ENCODE measurements at regions not wholly inside any gene's neighbourhood (a gene's known extent, or its start where the extent isn't known, plus 50 kb on each side); places are given as distances from the start of the nearest gene placed in this dataset.

DNA sequence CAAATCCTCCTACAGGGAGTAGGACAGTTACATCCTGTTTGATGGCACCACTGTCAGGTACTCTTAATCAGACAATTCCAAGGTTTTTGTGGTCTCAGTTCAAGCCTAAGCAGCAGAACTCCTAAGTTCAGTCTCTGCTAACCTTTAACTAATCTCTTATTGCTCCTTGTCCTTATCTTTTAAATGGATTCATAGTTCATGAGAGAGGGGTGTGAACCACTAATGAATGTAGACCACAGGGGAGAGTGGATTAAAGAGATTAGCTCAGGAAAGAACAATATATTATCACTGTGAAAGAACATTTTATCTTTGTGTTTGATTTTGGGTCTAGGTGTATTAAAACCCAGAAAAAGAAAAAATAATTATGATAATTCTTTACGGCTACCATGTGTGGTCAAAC is 168.9 kb downstream of the DCK start:
- DNase-seq = no peak

DNA sequence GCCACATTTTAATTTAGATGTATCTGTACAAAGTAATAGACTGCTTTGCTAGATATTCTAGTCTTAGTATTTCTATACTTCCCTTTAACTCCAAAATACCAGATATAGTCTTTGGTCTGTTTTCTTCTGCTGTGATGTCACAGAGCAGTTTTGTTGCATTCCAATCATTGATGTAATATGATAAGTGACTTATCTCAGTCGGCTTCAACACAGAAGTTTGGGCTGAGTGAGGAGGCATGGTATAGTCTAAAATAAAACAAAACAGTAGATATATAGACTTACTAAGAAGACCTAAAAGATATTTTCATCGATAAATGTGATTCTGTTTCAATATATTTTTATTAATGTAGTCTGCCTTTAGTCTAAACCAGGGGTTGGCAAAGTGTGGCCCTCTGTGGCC is 169.9 kb downstream of the DCK start:
- DNase-seq = no peak

DNA sequence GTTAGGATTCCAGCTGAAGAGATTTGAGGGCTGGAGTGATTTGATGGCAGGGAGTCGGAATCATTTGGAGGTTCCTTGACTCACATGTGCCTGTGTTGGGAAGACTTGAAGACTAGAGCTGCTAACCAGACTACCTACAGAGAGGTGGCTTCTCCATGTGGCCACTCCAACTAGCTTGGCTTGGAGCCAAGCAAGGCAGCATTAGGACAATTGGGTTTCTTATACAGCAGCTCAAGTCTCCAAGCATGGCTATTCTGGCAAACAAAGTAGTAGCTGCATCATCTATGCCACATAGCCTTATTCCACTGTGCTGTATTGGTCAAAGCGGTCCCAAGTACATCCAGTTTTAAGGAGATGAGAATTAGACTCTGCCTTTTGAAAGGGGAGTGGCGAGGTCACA is 171.7 kb upstream of the SLC4A4 start:
- no peak for DNase-seq

DNA sequence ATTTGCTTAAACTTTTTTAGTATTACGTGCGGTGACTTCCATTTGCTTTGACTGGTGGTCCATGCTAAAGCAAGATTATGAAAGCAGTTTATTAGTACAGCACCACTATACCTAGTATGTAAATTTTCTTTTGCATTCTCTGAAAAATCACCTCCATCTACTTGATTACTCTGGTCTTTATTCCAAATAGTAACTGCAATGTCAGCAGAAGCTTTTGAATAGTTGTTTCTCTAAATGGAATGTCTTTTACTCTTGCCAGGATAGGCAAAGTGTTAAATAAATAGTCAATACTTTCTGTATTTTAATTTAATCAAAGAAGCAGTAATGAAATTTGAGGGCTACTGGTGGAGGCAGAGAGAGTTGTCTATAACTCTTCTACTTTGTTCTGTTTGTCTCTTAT is 167.2 kb upstream of the SLC4A4 start:
- DNase-seq = no peak

DNA sequence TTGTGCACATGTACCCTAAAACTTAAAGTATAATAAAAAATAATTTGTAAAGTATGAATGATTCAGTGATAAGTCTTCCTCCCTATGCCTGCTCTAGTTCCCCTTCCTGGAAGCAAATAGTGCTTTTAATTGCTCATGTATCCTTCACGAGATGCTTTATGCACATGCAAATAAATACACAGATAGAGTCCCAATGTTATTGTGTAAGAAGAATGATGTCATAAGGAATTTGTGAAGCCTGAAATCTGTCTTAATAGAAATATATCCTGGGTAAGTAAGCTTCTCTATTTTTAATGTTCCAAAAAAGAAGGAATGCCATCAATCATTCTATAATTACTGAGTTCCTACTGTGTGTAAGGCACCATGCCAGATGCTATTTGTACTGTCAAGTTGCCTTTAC is 157.5 kb upstream of the SLC4A4 start:
- DNase-seq = no peak

DNA sequence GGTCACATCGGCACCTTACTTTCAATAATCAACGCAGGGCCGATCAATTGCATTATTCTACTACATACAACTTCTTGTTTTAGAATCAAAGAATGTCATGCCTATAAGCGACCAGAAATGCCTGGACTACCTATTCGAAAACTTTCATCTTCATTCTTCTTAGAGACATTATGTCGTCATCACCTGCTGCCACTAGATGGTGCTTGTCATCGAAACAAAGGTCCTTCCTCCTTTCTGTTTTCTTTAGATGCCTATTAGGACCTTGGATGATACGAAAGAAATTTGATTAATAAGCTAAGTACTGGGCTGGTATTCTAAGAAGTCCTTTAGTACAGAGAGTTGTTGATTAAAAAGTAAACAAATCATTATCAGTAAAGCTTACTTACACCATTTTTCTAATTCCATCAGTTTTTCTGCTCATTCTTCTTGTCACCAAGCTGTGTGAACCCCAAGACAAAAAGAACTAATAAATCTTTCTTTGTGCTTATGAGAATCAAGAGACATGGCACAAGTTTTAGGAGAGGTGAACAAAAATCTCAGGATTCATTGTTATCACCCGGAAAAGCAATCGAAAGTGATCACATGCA is 154.5 kb upstream of the SLC4A4 start:
- DNase-seq = peak in 2 of 5 experiments; percentile 37 to 56

GRCh38 chr4:71185037-71185436 is 153.8 kb upstream of the SLC4A4 start:
- no peak for DNase-seq

DNA sequence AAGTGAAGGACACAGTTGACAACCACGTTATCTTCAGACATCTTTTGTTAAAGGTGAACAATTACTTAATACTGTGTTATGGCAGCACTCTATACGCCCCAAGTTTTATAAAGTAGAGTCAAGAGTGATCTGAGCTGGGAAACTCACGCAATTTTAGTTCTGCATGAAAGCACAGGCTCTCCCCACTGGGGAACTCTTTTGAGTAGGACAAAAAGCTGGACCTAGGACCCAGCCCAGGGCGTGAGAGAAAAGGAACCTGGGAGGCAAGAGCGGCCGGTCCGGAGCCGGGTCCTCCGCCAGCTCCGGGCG is 152.6 kb upstream of the SLC4A4 start:
- DNase-seq = no peak

DNA sequence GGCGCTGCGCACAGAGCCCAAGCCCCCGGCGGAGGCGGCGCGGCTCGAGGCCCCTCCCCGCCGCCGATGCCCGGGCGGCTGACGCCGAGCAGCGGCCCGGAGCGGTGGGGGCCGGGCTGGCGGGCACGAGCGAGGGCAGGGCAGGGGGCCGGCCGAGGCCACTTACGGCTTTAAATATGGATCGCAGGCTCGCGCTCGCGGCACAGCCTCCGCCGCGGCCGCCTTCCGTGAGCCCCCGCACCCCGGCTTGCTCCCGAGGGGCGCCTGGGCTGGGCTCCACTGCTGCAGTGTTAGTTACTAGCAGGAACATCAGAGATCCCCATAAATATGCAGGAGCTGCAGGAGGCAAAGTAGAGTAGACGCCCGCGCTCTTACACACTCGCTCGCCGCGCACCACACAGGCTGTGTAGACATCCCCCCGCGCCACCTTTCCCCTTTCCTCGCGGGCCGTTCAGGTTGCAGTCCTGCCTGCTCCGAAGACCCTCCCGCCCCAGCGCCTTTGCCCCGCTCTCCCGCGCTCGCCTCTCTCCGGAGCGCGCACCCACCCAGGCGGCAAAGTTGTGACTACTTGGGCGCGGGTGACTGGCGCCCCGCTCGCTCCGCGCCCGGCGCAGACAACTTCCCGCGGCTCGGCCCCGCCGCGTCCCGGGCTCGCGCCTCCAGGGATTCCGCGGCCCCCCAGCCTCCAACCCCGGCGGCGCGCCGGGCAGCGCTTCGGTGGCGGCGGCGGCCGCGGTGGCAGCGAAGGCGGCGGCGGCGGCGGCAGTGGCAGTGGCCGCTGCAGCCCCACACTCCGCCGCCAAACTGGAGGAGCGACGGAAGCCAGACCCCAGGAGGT is 152.0 kb upstream of the SLC4A4 start:
- peak in 2 of 5 experiments; percentile 19 to 50 for DNase-seq

- peak in 1 of 5 experiments; percentile 11 for DNase-seq
Observed at GRCh38 chr4:71187404-71188155, 151.2 kb upstream of the SLC4A4 start.

DNA sequence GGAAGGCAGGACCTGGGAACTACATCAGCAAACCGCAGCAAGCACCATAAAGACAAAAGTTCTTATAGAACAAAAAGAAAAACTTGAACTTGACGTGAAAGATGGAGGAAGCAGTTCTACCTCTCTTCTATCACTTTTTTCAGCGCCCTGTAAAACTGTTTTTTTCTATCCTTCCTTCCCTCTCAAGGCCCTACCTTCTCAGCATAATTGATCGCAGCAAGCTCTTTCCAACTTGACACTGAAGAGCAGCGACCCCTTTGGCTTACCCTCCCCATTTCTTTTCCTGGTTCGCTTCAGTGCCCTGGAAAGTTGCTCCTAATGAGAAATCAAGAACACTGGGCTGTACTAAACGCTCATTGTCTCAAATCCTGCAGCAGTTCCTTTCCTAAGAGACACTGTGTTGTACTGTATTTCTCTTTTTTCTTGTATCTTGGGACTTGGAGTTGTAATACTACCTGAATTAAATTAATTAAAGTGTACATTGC is 150.6 kb upstream of the SLC4A4 start:
- DNase-seq = peak in 1 of 5 experiments; percentile 3

GRCh38 chr4:71188951-71189350 is 149.9 kb upstream of the SLC4A4 start:
- DNase-seq = no peak

DNA sequence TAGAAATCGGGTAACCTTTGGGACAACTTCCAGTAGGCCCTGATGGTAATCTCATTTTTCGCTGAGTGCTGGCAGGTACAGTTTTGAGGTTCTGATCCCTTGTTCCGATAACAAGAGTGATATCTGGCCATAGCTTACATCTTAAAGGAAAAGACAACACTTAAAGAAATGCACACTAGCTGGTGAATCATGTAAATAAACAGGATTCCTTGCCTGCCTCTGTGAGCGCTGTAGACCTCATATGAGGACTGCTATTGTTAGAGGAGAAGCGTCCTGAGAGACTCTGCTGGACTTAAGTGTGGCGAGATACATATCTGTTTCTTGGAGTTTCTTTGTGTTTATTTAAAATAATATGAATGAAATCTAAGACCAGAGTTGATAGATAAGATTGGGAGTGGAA is 149.3 kb upstream of the SLC4A4 start:
- DNase-seq = no peak

DNA sequence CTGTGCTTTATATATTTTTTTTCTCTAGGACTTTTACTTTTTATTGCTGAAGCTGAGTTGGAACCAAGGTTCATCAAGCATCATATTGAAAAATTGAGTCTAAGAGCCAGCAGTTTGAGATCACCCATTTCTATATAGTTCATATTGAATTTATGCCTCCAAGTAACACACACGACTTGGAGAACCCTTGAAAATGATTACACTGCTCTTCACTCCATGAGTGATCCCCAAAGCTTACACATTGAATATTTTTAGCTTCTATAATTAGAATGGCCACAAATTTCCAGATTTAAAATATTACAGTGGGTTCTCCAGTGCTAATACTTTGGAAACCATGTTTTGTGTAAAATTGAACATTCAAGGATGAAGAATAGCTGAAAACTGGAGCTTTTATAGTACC is 144.4 kb upstream of the SLC4A4 start:
- DNase-seq = no peak

DNA sequence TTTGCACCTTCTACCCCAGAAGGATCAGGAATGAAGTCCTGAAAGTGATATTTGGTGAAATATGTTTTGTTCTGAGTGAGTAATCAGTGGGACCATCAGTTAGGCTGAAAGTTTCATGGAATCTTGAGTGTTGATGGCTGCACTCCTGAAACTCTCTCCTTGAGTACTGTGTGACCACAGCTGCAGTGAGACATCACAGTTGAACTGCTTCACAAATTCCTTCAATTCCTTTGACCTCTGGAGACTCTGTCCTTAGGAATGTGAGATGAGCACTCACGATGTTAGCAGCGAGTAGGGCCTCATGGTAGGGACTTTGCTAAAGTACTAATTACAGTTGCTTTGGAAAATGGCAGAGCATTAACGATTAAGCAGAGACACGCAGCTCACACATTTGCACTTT is 142.9 kb upstream of the SLC4A4 start:
- no peak for DNase-seq

- DNase-seq = peak in 2 of 5 experiments; percentile 34 to 51
Observed at GRCh38 chr4:71198958-71199357, 139.9 kb upstream of the SLC4A4 start.

DNA sequence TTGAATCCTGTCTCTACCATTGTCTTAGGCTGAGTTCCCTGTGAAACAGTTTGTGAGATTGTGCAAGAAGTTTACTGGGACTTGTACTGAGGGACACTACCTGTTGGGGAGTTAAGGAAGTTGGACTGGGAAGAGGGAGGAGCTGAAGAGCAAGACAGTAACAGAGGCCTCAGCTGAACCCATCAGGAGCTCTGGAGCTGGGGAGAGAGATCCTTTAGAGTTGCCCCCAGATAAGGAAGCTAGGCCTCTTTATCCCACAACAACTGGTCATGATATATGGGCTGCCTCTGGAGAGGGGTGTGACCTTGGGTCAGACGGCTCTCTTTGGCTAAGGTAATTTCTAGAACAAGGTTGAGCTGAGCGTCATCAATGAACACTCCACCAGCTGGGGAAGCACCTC is 137.8 kb upstream of the SLC4A4 start:
- DNase-seq = no peak

- no peak for DNase-seq
Observed at GRCh38 chr4:71201817-71202576, 136.8 kb upstream of the SLC4A4 start.

GRCh38 chr4:71202705-71203104 is 136.1 kb upstream of the SLC4A4 start:
- DNase-seq = no peak

- no peak for DNase-seq
Observed at GRCh38 chr4:71204056-71204455, 134.8 kb upstream of the SLC4A4 start.

DNA sequence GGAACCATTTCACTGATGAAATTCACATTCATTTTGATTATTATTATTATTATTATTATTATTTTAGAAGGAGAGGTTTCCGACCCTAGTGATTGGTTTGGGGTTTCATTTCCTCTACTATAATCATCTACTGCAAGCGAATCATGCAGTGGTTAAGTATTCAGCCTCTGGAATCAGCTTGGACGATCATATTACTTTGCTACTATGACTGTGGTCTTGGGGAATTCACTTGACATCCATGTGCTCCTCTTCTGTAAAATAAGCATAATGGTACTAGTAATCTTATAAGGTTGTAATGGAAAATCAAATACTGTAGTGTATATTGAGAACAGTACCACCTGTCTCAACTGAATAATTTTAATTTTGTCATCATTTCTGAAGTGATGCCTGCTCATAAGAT is 132.1 kb upstream of the SLC4A4 start:
- no peak for DNase-seq

GRCh38 chr4:71209161-71209560 is 129.7 kb upstream of the SLC4A4 start:
- DNase-seq = no peak

DNA sequence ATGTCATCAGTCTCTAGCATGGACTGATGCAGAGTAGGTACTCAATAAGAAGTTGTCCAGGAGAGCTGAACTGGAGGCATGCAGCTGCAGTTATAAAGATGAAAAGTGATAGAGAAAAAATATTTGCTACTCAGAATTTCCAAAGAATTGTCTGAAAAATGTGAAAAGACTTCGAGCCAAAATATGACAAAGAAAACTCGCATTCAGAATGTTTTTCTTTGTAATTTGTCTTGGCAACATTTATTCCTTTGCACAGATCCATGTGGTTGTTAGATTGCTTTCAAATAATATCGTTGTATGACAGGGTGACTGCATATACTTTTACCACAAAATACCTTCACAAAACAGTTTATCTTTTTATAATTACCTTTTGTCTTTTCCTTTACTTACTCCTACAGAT is 128.0 kb upstream of the SLC4A4 start:
- no peak for DNase-seq
